ENCODE measurements at regions not wholly inside any gene's neighbourhood (a gene's known extent, or its start where the extent isn't known, plus 50 kb on each side); places are given as distances from the start of the nearest gene placed in this dataset.
"Not testable (repeated sequence)": the region's sequence is repeated elsewhere in the genome, so short reads cannot be mapped to it uniquely, and the experiment has no call there.

- intact Hi-C loops (cut with DNase I) = not testable (repeated sequence)
- DNase-seq = peak in 2 of 42 donors; percentile 1 to 15
These were observed 91.0 kb downstream of the PLPP2 start for GRCh38 chr19:200203-200602.

All from head of caudate nucleus (tissue), 42 donors.